ENCODE measurements at regions not wholly inside any gene's neighbourhood (a gene's known extent, or its start where the extent isn't known, plus 50 kb on each side); places are given as distances from the start of the nearest gene placed in this dataset.

GRCh38 chr11:119909077-119909476, 180.1 kb upstream of the NECTIN1 start (continued):
- TF ChIP-seq ZFP37 (CRISPR knock-in tag; IDR thresholded peaks at IDR 0.05; ENCODE audit: borderline replicate concordance) (no peak), NFKBIZ (CRISPR knock-in tag; IDR thresholded peaks at IDR 0.05) (no peak), TSC22D2 (CRISPR knock-in tag; IDR thresholded peaks at IDR 0.05; ENCODE audit: borderline replicate concordance) (no peak), CC2D1A (CRISPR knock-in tag; IDR thresholded peaks at IDR 0.05) (no peak), PPARG (CRISPR knock-in tag; conservative IDR thresholded peaks at IDR 0.05) (no peak)

- peaks cover 4 to 24% of the 10 kb centered on the region in 2 experiments; a peak in 4 of 5 replicates for H3K27me3 ChIP-seq (ENCODE audit: control insufficient read depth in 1 of 2, insufficient read depth in 2 of 2, low read length in 2 of 2)
- 44% methylated on average over 4 of the region's 6 CpGs for WGBS (ENCODE audit: low lambda C conversion rate)
- H3K4me1 ChIP-seq (ENCODE audit: insufficient read depth, low read length): peaks cover 11% of the 10 kb centered on the region
- TF ChIP-seq REPIN1 (CRISPR knock-in tag; IDR thresholded peaks at IDR 0.05; ENCODE audit: borderline replicate concordance, low read depth) (no peak), ETS1 (CRISPR knock-in tag; IDR thresholded peaks at IDR 0.05) (no peak), HDAC6 (IDR thresholded peaks at IDR 0.05; ENCODE audit: low read depth, low read length) (no peak), ZNF275 (CRISPR knock-in tag; IDR thresholded peaks at IDR 0.05; ENCODE audit: borderline replicate concordance) (no peak), RBAK (CRISPR knock-in tag; IDR thresholded peaks at IDR 0.05) (no peak), ZBTB43 (CRISPR knock-in tag; conservative IDR thresholded peaks at IDR 0.05) (no peak), SMARCE1 (IDR thresholded peaks at IDR 0.05; ENCODE audit: borderline replicate concordance) (no peak), ZNF205 (CRISPR knock-in tag; IDR thresholded peaks at IDR 0.05) (no peak), E2F1 (CRISPR knock-in tag; IDR thresholded peaks at IDR 0.05) (no peak), GABPB1 (CRISPR knock-in tag; IDR thresholded peaks at IDR 0.05) (no peak), PHF5A (CRISPR knock-in tag; IDR thresholded peaks at IDR 0.05; ENCODE audit: low read depth, unreplicated experiment) (no peak), CREM (IDR thresholded peaks at IDR 0.05) (no peak), CREM (CRISPR knock-in tag; IDR thresholded peaks at IDR 0.05) (no peak), ZBTB8A (CRISPR knock-in tag; IDR thresholded peaks at IDR 0.05; ENCODE audit: borderline replicate concordance, low read depth) (no peak), PLRG1 (conservative IDR thresholded peaks at IDR 0.05) (no peak), ZNF792 (CRISPR knock-in tag; IDR thresholded peaks at IDR 0.05) (no peak), KAT2B (IDR thresholded peaks at IDR 0.05; ENCODE audit: borderline replicate concordance, low read depth, low read length) (no peak), CBX2 (IDR thresholded peaks at IDR 0.05; ENCODE audit: low read depth, low read length) (no peak), CBX2 (CRISPR knock-in tag; IDR thresholded peaks at IDR 0.05; ENCODE audit: low read depth) (no peak)
These were observed 179.5 kb upstream of the NECTIN1 start for GRCh38 chr11:119908573-119908904.

More at GRCh38 chr11:119908573-119908904, 179.5 kb upstream of the NECTIN1 start:
- Histone ChIP-seq H3K36me3 (replicated peaks in 1 of 2; ENCODE audit: control insufficient read depth in 1 of 2, insufficient read depth in 2 of 2, low read length in 2 of 2) (no peaks in the 10 kb centered on the region), H3K9ac (ENCODE audit: insufficient read depth, low read depth, low read length) (no peak overlapping the region), H4K20me1 (ENCODE audit: insufficient read depth, low read length) (no peaks in the 10 kb centered on the region), H3K79me2 (ENCODE audit: insufficient read depth, low read length) (no peaks in the 10 kb centered on the region), H3K9me3 (ENCODE audit: low read length) (no peaks in the 10 kb centered on the region), H2AFZ (ENCODE audit: low read length) (no peak overlapping the region), H3K4me2 (ENCODE audit: low read depth, low read length) (no peak overlapping the region), H3K27ac (ENCODE audit: extremely low read length, insufficient read depth, low read length) (no peak overlapping the region), H3K4me3 (replicated peaks in 1 of 3; ENCODE audit: insufficient read depth in 1 of 3, low read depth in 2 of 3, low read length in 3 of 3) (no peak overlapping the region)
- FAIRE-seq (no peak), DNase-seq (ENCODE audit: low spot score) (no peak), ATAC-seq (no peak)
- ChIA-PET CTCF (ENCODE audit: low intra/inter-chr PET ratio, low total read pairs) (no interaction called here), POLR2A (no interaction called here)
- intact Hi-C loops (cut with micrococcal nuclease; ENCODE audit: unreplicated experiment): no loop called here
- no TSS peak for BruUV-seq (replicated peaks)
- in situ Hi-C loops (cut with HindIII; ENCODE audit: extremely low pct_ligation_motif_present, low pct_unique_long_range_greater_than_20kb): no loop called here

Data from HepG2 (cell line).